Loucy (cell line): ENCODE measurements at regions not wholly inside any gene's neighbourhood (a gene's known extent, or its start where the extent isn't known, plus 50 kb on each side); places are given as distances from the start of the nearest gene placed in this dataset.

Source experiments
- H2AFZ ChIP-seq: fragments of 200-600 bp; sonication (generic); 2 replicates; pipeline ENCODE4 v1.6.0; 2016; ENCODE audit warnings: antibody characterized with exemption, mild to moderate bottlenecking, low read length, moderate library complexity
- H3F3A ChIP-seq: fragments of 200-600 bp; 2 replicates; pipeline ENCODE4 v1.6.0; 2016; ENCODE audit warnings: antibody characterized with exemption, low read depth, mild to moderate bottlenecking
- H3K27me3 ChIP-seq: fragments of 200-600 bp; sonication (generic); 2 replicates; pipeline ENCODE4 v1.6.1; 2014; ENCODE audit warnings: low read length, mild to moderate bottlenecking; ENCODE audit not compliant: insufficient read depth, poor library complexity, severe bottlenecking
- H3K36me3 ChIP-seq: fragments of 200-600 bp; sonication (generic); 2 replicates; pipeline ENCODE4 v1.6.1; 2016; ENCODE audit warnings: low read length; ENCODE audit not compliant: insufficient read depth
- H3K4me1 ChIP-seq: fragments of 200-600 bp; sonication (generic); 2 replicates; pipeline ENCODE4 v1.5.1; 2014; ENCODE audit warnings: low read length, mild to moderate bottlenecking; ENCODE audit not compliant: insufficient read depth, poor library complexity, severe bottlenecking
- H3K4me2 ChIP-seq: fragments of 200-600 bp; sonication (generic); 2 replicates; pipeline ENCODE4 v1.6.0; 2014; ENCODE audit warnings: antibody characterized with exemption, low read length, low read depth, mild to moderate bottlenecking; ENCODE audit not compliant: poor library complexity, severe bottlenecking
- H3K4me3 ChIP-seq: fragments of 200-600 bp; sonication (generic); 2 replicates; pipeline ENCODE4 v1.5.1; 2014; ENCODE audit warnings: low read length, mild to moderate bottlenecking, mixed read lengths; ENCODE audit not compliant: poor library complexity, severe bottlenecking
- H3K79me2 ChIP-seq: fragments of 200-600 bp; sonication (generic); 2 replicates; pipeline ENCODE4 v1.6.1; 2014; ENCODE audit warnings: low read length; ENCODE audit not compliant: insufficient read depth
- H3K9ac ChIP-seq: fragments of 200-600 bp; sonication (generic); 2 replicates; pipeline ENCODE4 v1.6.0; 2014; ENCODE audit warnings: mild to moderate bottlenecking, low read depth, low read length, moderate library complexity; ENCODE audit not compliant: poor library complexity, severe bottlenecking
- H3K9me2 ChIP-seq: fragments of 200-600 bp; sonication (generic); replicated peaks from 2 replicates; pipeline ENCODE4 v1.6.1; 2016; ENCODE audit warnings: low read depth, low read length, mixed read lengths
- H3K9me3 ChIP-seq: fragments of 200-600 bp; sonication (generic); 2 replicates; pipeline ENCODE4 v1.6.1; 2014; ENCODE audit warnings: mild to moderate bottlenecking, antibody characterized with exemption, low read length, low read depth; ENCODE audit not compliant: insufficient read depth
- H4K20me1 ChIP-seq: fragments of 200-600 bp; sonication (generic); 2 replicates; pipeline ENCODE4 v1.6.0; 2014; ENCODE audit warnings: antibody characterized with exemption, low read length, mild to moderate bottlenecking; ENCODE audit not compliant: insufficient read depth, poor library complexity, severe bottlenecking
- EZH2phosphoT487 ChIP-seq: fragments of 200-600 bp; IDR thresholded peaks from 2 replicates; pipeline ENCODE4 v1.6.1; 2018; ENCODE audit warnings: antibody characterized with exemption, mild to moderate bottlenecking, moderate library complexity, borderline replicate concordance
- TF ChIP-seq, protein P1 (sequence below): fragments of 200-600 bp; sonication (generic); conservative IDR thresholded peaks from 2 replicates; pipeline ENCODE4 v1.5.1; 2014; ENCODE audit warnings: mild to moderate bottlenecking, antibody characterized with exemption, low read length

DNA sequence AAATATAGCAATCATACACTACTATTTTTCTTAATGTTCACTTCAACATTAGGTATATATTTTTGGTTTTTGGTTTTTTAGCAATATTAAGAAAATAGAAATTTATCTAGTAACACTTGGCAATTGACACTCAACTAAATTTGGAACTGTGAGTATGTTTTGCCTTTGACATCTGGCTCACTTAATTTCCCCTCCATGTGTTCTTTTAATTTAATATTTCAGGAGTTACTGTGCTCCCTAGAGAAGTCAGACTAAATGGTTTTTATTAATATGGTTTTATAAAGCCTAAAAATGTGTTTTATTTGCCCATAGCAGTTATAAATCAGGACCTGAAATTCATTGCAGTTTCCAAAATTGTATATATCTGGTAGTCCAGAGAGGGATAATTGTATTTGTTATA lies 175.3 kb upstream of the AVPR1A start:
- Histone ChIP-seq H3F3A (no peaks in the 10 kb centered on the region), H3K9ac (no peak overlapping the region)
- no peak for TF ChIP-seq EZH2phosphoT487
- TF ChIP-seq, protein P1, sequence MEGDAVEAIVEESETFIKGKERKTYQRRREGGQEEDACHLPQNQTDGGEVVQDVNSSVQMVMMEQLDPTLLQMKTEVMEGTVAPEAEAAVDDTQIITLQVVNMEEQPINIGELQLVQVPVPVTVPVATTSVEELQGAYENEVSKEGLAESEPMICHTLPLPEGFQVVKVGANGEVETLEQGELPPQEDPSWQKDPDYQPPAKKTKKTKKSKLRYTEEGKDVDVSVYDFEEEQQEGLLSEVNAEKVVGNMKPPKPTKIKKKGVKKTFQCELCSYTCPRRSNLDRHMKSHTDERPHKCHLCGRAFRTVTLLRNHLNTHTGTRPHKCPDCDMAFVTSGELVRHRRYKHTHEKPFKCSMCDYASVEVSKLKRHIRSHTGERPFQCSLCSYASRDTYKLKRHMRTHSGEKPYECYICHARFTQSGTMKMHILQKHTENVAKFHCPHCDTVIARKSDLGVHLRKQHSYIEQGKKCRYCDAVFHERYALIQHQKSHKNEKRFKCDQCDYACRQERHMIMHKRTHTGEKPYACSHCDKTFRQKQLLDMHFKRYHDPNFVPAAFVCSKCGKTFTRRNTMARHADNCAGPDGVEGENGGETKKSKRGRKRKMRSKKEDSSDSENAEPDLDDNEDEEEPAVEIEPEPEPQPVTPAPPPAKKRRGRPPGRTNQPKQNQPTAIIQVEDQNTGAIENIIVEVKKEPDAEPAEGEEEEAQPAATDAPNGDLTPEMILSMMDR = no peak

DNA sequence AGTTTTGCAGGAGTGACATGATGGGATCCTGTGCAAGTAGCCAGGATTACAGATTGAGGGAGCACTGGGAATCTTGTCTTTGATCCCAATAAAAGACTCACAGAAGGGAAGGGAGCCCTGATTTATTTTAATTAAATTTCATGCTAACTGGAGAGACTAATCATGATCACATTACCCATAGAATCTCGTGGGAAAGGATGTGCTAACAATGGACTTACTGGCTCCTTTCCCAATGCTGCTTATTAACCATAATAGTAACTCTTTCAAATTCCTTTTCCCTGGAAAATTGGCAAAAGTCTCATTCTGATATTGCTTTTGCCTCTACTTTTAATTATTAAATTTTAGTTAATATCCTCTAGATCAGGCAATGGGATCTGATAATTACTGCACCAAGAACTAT lies 174.8 kb upstream of the AVPR1A start:
- H3K27me3 ChIP-seq = no peaks in the 10 kb centered on the region

More for the DNA sequence above, 175.3 kb upstream of the AVPR1A start:
- Histone ChIP-seq H3K27me3 (no peaks in the 10 kb centered on the region), H3K36me3 (no peaks in the 10 kb centered on the region), H3K9me3 (no peaks in the 10 kb centered on the region), H3K9me2 (no peaks in the 10 kb centered on the region), H3K4me2 (no peak overlapping the region), H3K4me1 (no peaks in the 10 kb centered on the region), H3K79me2 (no peaks in the 10 kb centered on the region), H4K20me1 (no peaks in the 10 kb centered on the region), H3K4me3 (no peak overlapping the region), H2AFZ (no peak overlapping the region)

DNA sequence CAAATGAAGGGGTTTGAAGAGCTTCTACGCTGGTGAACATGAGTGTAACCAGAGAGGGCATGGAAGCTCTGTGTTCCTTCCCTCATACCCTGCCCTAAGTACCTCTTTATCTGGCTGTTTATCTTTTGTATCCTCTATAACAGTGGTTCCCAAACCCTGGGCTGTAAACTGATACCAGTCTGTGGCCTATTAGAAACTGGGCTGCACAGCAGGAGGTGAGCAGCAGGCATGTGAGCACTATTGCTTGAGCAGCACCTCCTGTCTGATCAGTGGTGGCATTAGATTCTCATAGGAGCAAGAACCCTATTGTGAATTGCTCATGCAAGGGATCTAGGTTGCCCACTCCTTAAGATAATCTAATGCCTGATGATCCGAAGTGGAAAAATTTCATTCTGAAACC lies 172.9 kb upstream of the AVPR1A start:
- Histone ChIP-seq H2AFZ (no peak overlapping the region), H3K4me3 (no peak overlapping the region), H4K20me1 (no peaks in the 10 kb centered on the region), H3K36me3 (no peaks in the 10 kb centered on the region), H3K27me3 (no peaks in the 10 kb centered on the region), H3K9ac (no peak overlapping the region), H3K79me2 (no peaks in the 10 kb centered on the region), H3F3A (no peaks in the 10 kb centered on the region), H3K4me2 (no peak overlapping the region), H3K9me2 (no peaks in the 10 kb centered on the region), H3K4me1 (no peaks in the 10 kb centered on the region), H3K9me3 (no peaks in the 10 kb centered on the region)
- TF ChIP-seq, protein P1 = no peak
- TF ChIP-seq EZH2phosphoT487 = no peak

More for the DNA sequence above, 174.8 kb upstream of the AVPR1A start:
- Histone ChIP-seq H3F3A (no peaks in the 10 kb centered on the region), H3K4me1 (no peaks in the 10 kb centered on the region), H4K20me1 (no peaks in the 10 kb centered on the region), H3K4me2 (no peak overlapping the region), H3K36me3 (no peaks in the 10 kb centered on the region), H3K9ac (no peak overlapping the region), H3K9me2 (no peaks in the 10 kb centered on the region), H3K79me2 (no peaks in the 10 kb centered on the region), H3K9me3 (no peaks in the 10 kb centered on the region), H2AFZ (no peak overlapping the region), H3K4me3 (no peak overlapping the region)
- TF ChIP-seq EZH2phosphoT487 = no peak
- TF ChIP-seq, protein P1 = no peak
